SK-N-SH (cell line): ENCODE measurements at regions not wholly inside any gene's neighbourhood (a gene's known extent, or its start where the extent isn't known, plus 50 kb on each side); places are given as distances from the start of the nearest gene placed in this dataset.

Source experiments
- CTCF ChIA-PET: fragments of 300-600, 350-600 bp; formaldehyde crosslinking; extraction: SDS; loops from one replicate; lab custom pipeline; 2021; lab: Yijun Ruan, JAX
- POLR2A ChIA-PET: fragments of 350-600 bp; sonication (Branson Sonifier 250); formaldehyde crosslinking; extraction: SDS; loops from one replicate; lab custom pipeline; 2020; ENCODE audit warnings: antibody characterized with exemption, inconsistent platforms; lab: Yijun Ruan, JAX
- DNase-seq: peaks from one replicate; pipeline ENCODE4 v3.0.0; 2012
- H2AFZ ChIP-seq: fragments of 200-600 bp; sonication (generic); 2 replicates; pipeline ENCODE4 v1.8.1; 2016; ENCODE audit warnings: antibody characterized with exemption, mild to moderate bottlenecking, low read depth
- H3F3A ChIP-seq: fragments of 200-600 bp; sonication (generic); replicated peaks from 2 replicates; pipeline ENCODE3; 2016; ENCODE audit warnings: antibody characterized with exemption, mild to moderate bottlenecking; ENCODE audit not compliant: insufficient read depth
- H3K27ac ChIP-seq, 2 experiments: fragments of 200-500 bp in 1 of 2; fragments of 200-600 bp in 1 of 2; sonication (Bioruptor generic) in 1 of 2; sonication (generic), shearing (Covaris generic) in 1 of 2; 2 replicates each; pipeline versions ENCODE4 v1.5.1 to v1.6.1; 2014 to 2016; ENCODE audit warnings: low read depth in 2 of 2, inconsistent platforms in 1 of 2, low read length in 1 of 2, mild to moderate bottlenecking in 1 of 2, mixed read lengths in 1 of 2
- H3K27me3 ChIP-seq: fragments of 200-600 bp; sonication (generic), shearing (Covaris generic); 2 replicates; pipeline ENCODE4 v1.6.1; 2016; ENCODE audit warnings: mixed run types; ENCODE audit not compliant: insufficient read depth
- H3K36me3 ChIP-seq, 2 experiments: fragments of 200-500 bp in 1 of 2; fragments of 200-600 bp in 1 of 2; sonication (Bioruptor generic) in 1 of 2; sonication (generic) in 1 of 2; replicated peaks in 1 of 2; 2 replicates each; pipeline versions ENCODE3 to v1.5.1; 2014 to 2016; ENCODE audit warnings: low read length in 1 of 2, mild to moderate bottlenecking in 1 of 2; ENCODE audit not compliant: insufficient read depth in 2 of 2, control insufficient read depth in 1 of 2
- H3K4me1 ChIP-seq, 2 experiments: fragments of 200-500 bp in 1 of 2; fragments of 200-600 bp in 1 of 2; sonication (Bioruptor generic) in 1 of 2; sonication (generic), shearing (Covaris generic) in 1 of 2; 2 replicates each; pipeline versions ENCODE4 v1.5.1 to v1.6.1; 2014 to 2016; ENCODE audit warnings: low read depth in 1 of 2, low read length in 1 of 2, mixed run types in 1 of 2; ENCODE audit not compliant: insufficient read depth in 2 of 2, control insufficient read depth in 1 of 2
- H3K4me2 ChIP-seq: fragments of 200-600 bp; sonication (generic), shearing (Covaris generic); 2 replicates; pipeline ENCODE4 v1.6.1; 2017; ENCODE audit warnings: mixed run types
- H3K4me3 ChIP-seq, 2 experiments: fragments of 200-500 bp in 1 of 2; fragments of 200-600 bp in 1 of 2; sonication (Bioruptor generic) in 1 of 2; sonication (generic), shearing (Covaris generic) in 1 of 2; 2 replicates each; pipeline versions ENCODE4 v1.5.1 to v1.8.1; 2014 to 2016; ENCODE audit warnings: low read depth in 2 of 2, inconsistent platforms in 1 of 2, low read length in 1 of 2, mild to moderate bottlenecking in 1 of 2, mixed read lengths in 1 of 2, moderate library complexity in 1 of 2
- H3K79me2 ChIP-seq: fragments of 200-600 bp; sonication (generic); 2 replicates; pipeline ENCODE4 v1.8.1; 2017; ENCODE audit warnings: mild to moderate bottlenecking; ENCODE audit not compliant: insufficient read depth
- H3K9ac ChIP-seq: fragments of 200-600 bp; sonication (generic); 2 replicates; pipeline ENCODE4 v1.6.1; 2017; ENCODE audit warnings: mixed run types
- H3K9me2 ChIP-seq: fragments of 200-600 bp; sonication (generic); 2 replicates; pipeline ENCODE4 v1.6.1; 2017; ENCODE audit warnings: mixed run types
- H3K9me3 ChIP-seq: fragments of 200-600 bp; sonication (generic); 2 replicates; pipeline ENCODE4 v1.6.1; 2017; ENCODE audit warnings: mixed run types, mild to moderate bottlenecking, moderate library complexity
- H4K20me1 ChIP-seq: fragments of 200-600 bp; sonication (generic); 2 replicates; pipeline ENCODE4 v1.6.1; 2017; ENCODE audit warnings: mild to moderate bottlenecking, mixed run types; ENCODE audit not compliant: insufficient read depth
- CHD2 ChIP-seq: fragments of 150-350 bp; IDR thresholded peaks from 2 replicates; pipeline ENCODE4 v1.6.1; 2018; ENCODE audit warnings: low read length; ENCODE audit not compliant: partially characterized antibody
- ELF1 ChIP-seq: IDR thresholded peaks from 2 replicates; pipeline ENCODE4 v1.4.0; 2012
- FOSL2 ChIP-seq: IDR thresholded peaks from 2 replicates; pipeline ENCODE4 v1.4.0; 2012; ENCODE audit warnings: low read depth, mild to moderate bottlenecking, moderate library complexity, borderline replicate concordance
- FOXM1 ChIP-seq: IDR thresholded peaks from 2 replicates; pipeline ENCODE4 v1.4.0; 2012; ENCODE audit warnings: low read depth, mild to moderate bottlenecking
- GABPA ChIP-seq: IDR thresholded peaks from 2 replicates; pipeline ENCODE4 v1.4.0; 2012; ENCODE audit warnings: low read depth, mild to moderate bottlenecking
- JUND ChIP-seq: IDR thresholded peaks from 2 replicates; pipeline ENCODE4 v1.4.0; 2012
- MEF2A ChIP-seq: IDR thresholded peaks from 2 replicates; pipeline ENCODE4 v1.4.0; 2012; ENCODE audit warnings: low read depth, borderline replicate concordance
- MXI1 ChIP-seq: IDR thresholded peaks from 2 replicates; pipeline ENCODE4 v1.6.1; 2012; ENCODE audit warnings: mild to moderate bottlenecking, low read depth, low read length, improper control_type of control experiment
- RAD21 ChIP-seq: IDR thresholded peaks from 2 replicates; pipeline ENCODE4 v1.6.1; 2012; ENCODE audit warnings: mild to moderate bottlenecking, low read length
- RFX5 ChIP-seq: IDR thresholded peaks from 2 replicates; pipeline ENCODE4 v1.6.1; 2012; ENCODE audit warnings: mild to moderate bottlenecking, improper control_type of control experiment, low read length
- RXRA ChIP-seq: IDR thresholded peaks from 2 replicates; pipeline ENCODE4 v1.4.0; 2012; ENCODE audit warnings: low read depth, mild to moderate bottlenecking, borderline replicate concordance
- SIN3A ChIP-seq: IDR thresholded peaks from 2 replicates; pipeline ENCODE4 v1.6.1; 2012; ENCODE audit warnings: low read depth, mild to moderate bottlenecking, low read length, moderate library complexity, borderline replicate concordance
- SMC3 ChIP-seq: IDR thresholded peaks from 2 replicates; pipeline ENCODE4 v1.6.1; 2012; ENCODE audit warnings: low read depth, low read length, improper control_type of control experiment
- TEAD4 ChIP-seq: IDR thresholded peaks from 2 replicates; pipeline ENCODE4 v1.4.0; 2012; ENCODE audit warnings: mild to moderate bottlenecking, borderline replicate concordance; ENCODE audit not compliant: insufficient read depth
- YY1 ChIP-seq: IDR thresholded peaks from 2 replicates; pipeline ENCODE4 v1.4.0; 2012; ENCODE audit warnings: low read depth, mild to moderate bottlenecking
- WGBS: methylation state at CpG from one replicate; pipeline ENCODE4 v1.1.6; 2017; ENCODE audit warnings: low lambda C conversion rate; 5-methylcytosine and 5-hydroxymethylcytosine counted together
- TF ChIP-seq, protein P1 (sequence below): IDR thresholded peaks from 2 replicates; pipeline ENCODE4 v1.4.0; 2012; ENCODE audit warnings: low read depth, borderline replicate concordance
- TF ChIP-seq, protein P2 (sequence below): IDR thresholded peaks from 2 replicates; pipeline ENCODE4 v1.4.0; 2012; ENCODE audit warnings: low read depth
- TF ChIP-seq, protein P3 (sequence below): fragments of 200-600 bp; sonication (generic); IDR thresholded peaks from 2 replicates; pipeline ENCODE4 v1.6.1; 2017; ENCODE audit warnings: antibody characterized with exemption, mild to moderate bottlenecking, moderate library complexity

DNA sequence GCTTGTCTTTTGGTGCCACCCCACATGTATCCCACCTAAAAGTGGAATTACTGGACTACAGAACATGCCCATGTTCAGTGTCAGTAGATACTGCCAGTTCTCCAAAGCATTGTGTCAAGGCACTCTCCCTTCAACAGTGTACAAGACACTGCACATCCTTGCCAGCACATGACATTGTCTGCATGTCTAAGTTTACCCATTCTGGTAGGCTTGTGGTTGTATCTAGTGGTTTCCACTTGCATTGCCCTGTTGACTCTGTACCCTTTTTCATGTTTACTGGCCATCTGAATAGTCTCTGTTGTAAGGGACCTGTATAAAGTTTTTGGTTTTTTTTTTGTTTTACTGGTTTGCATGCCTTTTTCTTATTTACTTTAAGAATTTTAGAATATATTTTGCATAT lies 222.4 kb upstream of the CNR1 start:
- H3K4me2 ChIP-seq = no peak overlapping the region
- TF ChIP-seq SMC3 = no peak
- no peak for TF ChIP-seq GABPA
- TF ChIP-seq MEF2A = no peak
- no peak for TF ChIP-seq CHD2
- TF ChIP-seq, protein P1, sequence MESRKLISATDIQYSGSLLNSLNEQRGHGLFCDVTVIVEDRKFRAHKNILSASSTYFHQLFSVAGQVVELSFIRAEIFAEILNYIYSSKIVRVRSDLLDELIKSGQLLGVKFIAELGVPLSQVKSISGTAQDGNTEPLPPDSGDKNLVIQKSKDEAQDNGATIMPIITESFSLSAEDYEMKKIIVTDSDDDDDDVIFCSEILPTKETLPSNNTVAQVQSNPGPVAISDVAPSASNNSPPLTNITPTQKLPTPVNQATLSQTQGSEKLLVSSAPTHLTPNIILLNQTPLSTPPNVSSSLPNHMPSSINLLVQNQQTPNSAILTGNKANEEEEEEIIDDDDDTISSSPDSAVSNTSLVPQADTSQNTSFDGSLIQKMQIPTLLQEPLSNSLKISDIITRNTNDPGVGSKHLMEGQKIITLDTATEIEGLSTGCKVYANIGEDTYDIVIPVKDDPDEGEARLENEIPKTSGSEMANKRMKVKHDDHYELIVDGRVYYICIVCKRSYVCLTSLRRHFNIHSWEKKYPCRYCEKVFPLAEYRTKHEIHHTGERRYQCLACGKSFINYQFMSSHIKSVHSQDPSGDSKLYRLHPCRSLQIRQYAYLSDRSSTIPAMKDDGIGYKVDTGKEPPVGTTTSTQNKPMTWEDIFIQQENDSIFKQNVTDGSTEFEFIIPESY = no peak
- TF ChIP-seq RAD21 = no peak
- no peak for TF ChIP-seq RFX5
- no peak for TF ChIP-seq MXI1
- no peak overlapping the region for H3K4me3 ChIP-seq
- no peak for DNase-seq
- CTCF ChIA-PET = no interaction called here
- no peaks in the 10 kb centered on the region for H4K20me1 ChIP-seq
- H3K9me3 ChIP-seq = no peaks in the 10 kb centered on the region
- H3K79me2 ChIP-seq = no peaks in the 10 kb centered on the region
- POLR2A ChIA-PET = no interaction called here
- no peaks in the 10 kb centered on the region for H3K36me3 ChIP-seq
- H3F3A ChIP-seq = no peaks in the 10 kb centered on the region
- H2AFZ ChIP-seq = no peak overlapping the region
- H3K27me3 ChIP-seq = no peaks in the 10 kb centered on the region
- H3K27ac ChIP-seq = no peak overlapping the region
- H3K9me2 ChIP-seq = no peaks in the 10 kb centered on the region
- H3K9ac ChIP-seq = no peak overlapping the region
- H3K4me1 ChIP-seq = no peaks in the 10 kb centered on the region

DNA sequence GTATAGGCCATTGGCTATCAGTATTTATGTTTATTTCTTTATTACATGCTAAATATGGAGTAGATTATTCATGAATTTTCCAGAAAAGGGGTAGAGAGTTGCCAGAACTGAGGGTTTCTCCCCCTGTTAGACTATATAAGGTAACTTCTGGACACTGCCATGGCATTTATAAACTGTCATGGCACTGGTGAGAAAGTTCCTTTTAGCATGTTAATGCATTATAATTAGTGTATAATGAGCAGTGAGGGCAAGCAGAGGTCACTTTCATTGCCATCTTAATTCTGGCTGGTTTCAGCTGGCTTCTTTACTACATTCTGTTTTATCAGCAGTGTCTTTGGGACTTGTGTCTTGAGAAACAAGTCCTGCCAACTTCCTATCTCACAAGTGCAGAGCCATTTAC lies 220.0 kb upstream of the CNR1 start:
- ChIA-PET POLR2A (no interaction called here), CTCF (no interaction called here)
- no peak overlapping the region for H3K4me3 ChIP-seq
- H3K9ac ChIP-seq = no peak overlapping the region
- H3K4me2 ChIP-seq = no peak overlapping the region
- H3K27ac ChIP-seq = no peak overlapping the region
- no peaks in the 10 kb centered on the region for H3K9me3 ChIP-seq
- no peaks in the 10 kb centered on the region for H4K20me1 ChIP-seq
- DNase-seq = no peak
- H3K36me3 ChIP-seq = no peaks in the 10 kb centered on the region
- TF ChIP-seq SMC3 = no peak
- TF ChIP-seq FOXM1 = no peak
- H3F3A ChIP-seq = no peaks in the 10 kb centered on the region
- H3K27me3 ChIP-seq = no peaks in the 10 kb centered on the region
- H3K4me1 ChIP-seq = peaks cover 0 to 2% of the 10 kb centered on the region in 2 experiments; a peak in 3 of 4 replicates
- no peak overlapping the region for H2AFZ ChIP-seq
- H3K9me2 ChIP-seq = no peaks in the 10 kb centered on the region
- H3K79me2 ChIP-seq = no peaks in the 10 kb centered on the region

DNA sequence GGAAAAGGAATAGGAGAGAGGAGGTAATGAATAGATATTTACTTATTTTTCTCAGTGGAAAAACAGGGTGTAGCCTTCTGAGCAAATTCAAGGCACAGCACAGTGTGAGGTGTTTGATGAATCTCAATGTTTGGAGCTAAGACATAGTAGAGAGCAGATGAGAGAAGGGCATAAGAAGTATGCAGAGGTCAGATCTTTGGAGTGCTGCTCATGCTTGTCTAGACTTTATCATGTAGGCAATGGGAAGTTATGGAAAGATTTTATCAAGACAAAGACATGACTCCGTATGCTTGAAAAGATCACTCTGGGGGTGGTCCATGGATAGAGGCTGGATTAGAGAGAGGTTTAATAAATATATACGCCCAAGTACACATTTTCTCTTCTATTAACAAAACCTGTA lies 217.0 kb upstream of the CNR1 start:
- Histone ChIP-seq H3K4me3 (no peak overlapping the region), H3F3A (peaks cover 4% of the 10 kb centered on the region), H3K36me3 (no peaks in the 10 kb centered on the region), H2AFZ (no peak overlapping the region), H3K4me1 (peaks cover 2 to 20% of the 10 kb centered on the region in 2 experiments), H3K9me3 (no peaks in the 10 kb centered on the region), H3K4me2 (no peak overlapping the region), H3K27ac (no peak overlapping the region), H3K27me3 (no peaks in the 10 kb centered on the region), H3K9me2 (no peaks in the 10 kb centered on the region), H4K20me1 (no peaks in the 10 kb centered on the region), H3K79me2 (no peaks in the 10 kb centered on the region), H3K9ac (no peak overlapping the region)
- ChIA-PET CTCF (no interaction called here), POLR2A (no interaction called here)
- TF ChIP-seq, protein P2, sequence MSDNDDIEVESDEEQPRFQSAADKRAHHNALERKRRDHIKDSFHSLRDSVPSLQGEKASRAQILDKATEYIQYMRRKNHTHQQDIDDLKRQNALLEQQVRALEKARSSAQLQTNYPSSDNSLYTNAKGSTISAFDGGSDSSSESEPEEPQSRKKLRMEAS = no peak
- no peak for TF ChIP-seq SIN3A
- TF ChIP-seq CHD2 = no peak
- TF ChIP-seq, protein P3, sequence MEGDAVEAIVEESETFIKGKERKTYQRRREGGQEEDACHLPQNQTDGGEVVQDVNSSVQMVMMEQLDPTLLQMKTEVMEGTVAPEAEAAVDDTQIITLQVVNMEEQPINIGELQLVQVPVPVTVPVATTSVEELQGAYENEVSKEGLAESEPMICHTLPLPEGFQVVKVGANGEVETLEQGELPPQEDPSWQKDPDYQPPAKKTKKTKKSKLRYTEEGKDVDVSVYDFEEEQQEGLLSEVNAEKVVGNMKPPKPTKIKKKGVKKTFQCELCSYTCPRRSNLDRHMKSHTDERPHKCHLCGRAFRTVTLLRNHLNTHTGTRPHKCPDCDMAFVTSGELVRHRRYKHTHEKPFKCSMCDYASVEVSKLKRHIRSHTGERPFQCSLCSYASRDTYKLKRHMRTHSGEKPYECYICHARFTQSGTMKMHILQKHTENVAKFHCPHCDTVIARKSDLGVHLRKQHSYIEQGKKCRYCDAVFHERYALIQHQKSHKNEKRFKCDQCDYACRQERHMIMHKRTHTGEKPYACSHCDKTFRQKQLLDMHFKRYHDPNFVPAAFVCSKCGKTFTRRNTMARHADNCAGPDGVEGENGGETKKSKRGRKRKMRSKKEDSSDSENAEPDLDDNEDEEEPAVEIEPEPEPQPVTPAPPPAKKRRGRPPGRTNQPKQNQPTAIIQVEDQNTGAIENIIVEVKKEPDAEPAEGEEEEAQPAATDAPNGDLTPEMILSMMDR = no peak
- no peak for TF ChIP-seq FOSL2
- no peak for TF ChIP-seq YY1
- TF ChIP-seq, protein P1 = no peak
- TF ChIP-seq RXRA = no peak
- TF ChIP-seq TEAD4 = no peak
- TF ChIP-seq JUND = no peak
- no peak for TF ChIP-seq ELF1
- WGBS = 87% methylated on average over 2 of the region's 2 CpGs
- no peak for DNase-seq
